H1 (cell line): ENCODE measurements at regions not wholly inside any gene's neighbourhood (a gene's known extent, or its start where the extent isn't known, plus 50 kb on each side); places are given as distances from the start of the nearest gene placed in this dataset.

Experiments
- CTCF ChIA-PET: fragments of 300-600 bp; sonication (Branson Sonifier 250); formaldehyde crosslinking; loops from one replicate; lab custom pipeline; 2021; ENCODE audit not compliant: partially characterized antibody; lab: Charles Lee
- POLR2A ChIA-PET: fragments of 300-600 bp; sonication (Branson Sonifier 250); formaldehyde crosslinking; loops from one replicate; lab custom pipeline; 2021; ENCODE audit warnings: inconsistent platforms; ENCODE audit not compliant: partially characterized antibody; lab: Charles Lee
- DNase-seq, 2 experiments: peaks; one replicate each; pipeline versions ENCODE4 v3.0.0 to v3.0.0-alpha.2; 2010 to 2022; ENCODE audit warnings: low spot score in 2 of 2, low read depth in 1 of 2, mixed read lengths in 1 of 2
- FAIRE-seq: peaks from 2 replicates; lab custom pipeline; 2011; peaks lifted over from hg19 to GRCh38; lab: Jason Lieb, UNC
- H2AFZ ChIP-seq: 2 replicates; pipeline ENCODE4 v1.8.1; 2012; ENCODE audit warnings: low read length, inconsistent platforms
- H2AK5ac ChIP-seq: 2 replicates; pipeline ENCODE4 v1.6.1; 2013; ENCODE audit warnings: low read depth, low read length
- H2BK120ac ChIP-seq: replicated peaks from 2 replicates; pipeline ENCODE3; 2013; ENCODE audit warnings: low read depth, low read length, inconsistent platforms
- H2BK12ac ChIP-seq: 2 replicates; pipeline ENCODE4 v1.6.1; 2013; ENCODE audit warnings: low read depth, low read length
- H2BK15ac ChIP-seq: 2 replicates; pipeline ENCODE4 v1.6.1; 2013; ENCODE audit warnings: low read length
- H2BK20ac ChIP-seq: 2 replicates; pipeline ENCODE4 v1.6.1; 2013; ENCODE audit warnings: low read length
- H2BK5ac ChIP-seq: 2 replicates; pipeline ENCODE4 v1.6.1; 2013; ENCODE audit warnings: low read depth, low read length
- H3K14ac ChIP-seq: 2 replicates; pipeline ENCODE4 v1.6.1; 2013; ENCODE audit warnings: inconsistent platforms; ENCODE audit not compliant: insufficient read length
- H3K18ac ChIP-seq: 2 replicates; pipeline ENCODE4 v1.6.1; 2013; ENCODE audit warnings: low read length; ENCODE audit errors: extremely low read depth
- H3K23ac ChIP-seq: 2 replicates; pipeline ENCODE4 v1.6.1; 2013; ENCODE audit warnings: inconsistent platforms; ENCODE audit not compliant: insufficient read length
- H3K23me2 ChIP-seq: 2 replicates; pipeline ENCODE4 v1.6.1; 2013; ENCODE audit warnings: low read depth, low read length
- H3K27ac ChIP-seq: 2 replicates; pipeline ENCODE4 v1.6.1; 2011; ENCODE audit warnings: low read depth, low read length, inconsistent platforms
- H3K27me3 ChIP-seq, 4 experiments: replicated peaks in 1 of 4; 1 replicate in 1 of 4; 2 replicates in 3 of 4; pipeline versions ENCODE4 v1.6.1 to v1.8.1; 2011 to 2013; ENCODE audit warnings: low read length in 3 of 4, mild to moderate bottlenecking in 3 of 4, inconsistent platforms in 2 of 4, mixed read lengths in 2 of 4, moderate library complexity in 1 of 4; ENCODE audit not compliant: control insufficient read depth in 3 of 4, insufficient read depth in 3 of 4; ENCODE audit errors: extremely low read depth in 1 of 4
- H3K36me3 ChIP-seq, 4 experiments: 2 replicates each; pipeline versions ENCODE4 v1.6.1 to v1.8.1; 2011 to 2013; ENCODE audit warnings: mild to moderate bottlenecking in 4 of 4, low read length in 3 of 4, moderate library complexity in 2 of 4, control low read depth in 1 of 4, inconsistent platforms in 1 of 4; ENCODE audit not compliant: insufficient read depth in 4 of 4, control insufficient read depth in 2 of 4
- H3K4ac ChIP-seq: replicated peaks from 2 replicates; pipeline ENCODE3; 2013; ENCODE audit warnings: low read length, low read depth, mixed read lengths, inconsistent platforms; ENCODE audit not compliant: insufficient read length
- H3K4me1 ChIP-seq, 4 experiments: replicated peaks in 1 of 4; 1 replicate in 1 of 4; 2 replicates in 3 of 4; pipeline versions ENCODE4 v1.6.1 to v1.8.1; 2011 to 2013; ENCODE audit warnings: low read length in 3 of 4, inconsistent platforms in 2 of 4, mixed read lengths in 1 of 4; ENCODE audit not compliant: insufficient read depth in 4 of 4, control insufficient read depth in 3 of 4
- H3K4me2 ChIP-seq, 2 experiments: 2 replicates each; pipeline versions ENCODE4 v1.6.1 to v1.8.1; 2011 to 2013; ENCODE audit warnings: low read depth in 2 of 2, low read length in 2 of 2, control low read depth in 1 of 2, inconsistent platforms in 1 of 2, mild to moderate bottlenecking in 1 of 2; ENCODE audit not compliant: insufficient read depth in 1 of 2
- H3K4me3 ChIP-seq, 4 experiments: fragments of 200-600, 300-600 bp in 1 of 4; sonication (generic), shearing (Covaris generic), sonication (Bioruptor Twin) in 1 of 4; 2 replicates each; pipeline versions ENCODE4 v1.5.1 to v1.8.1; 2011 to 2016; ENCODE audit warnings: low read length in 4 of 4, low read depth in 3 of 4, control low read depth in 2 of 4, inconsistent platforms in 2 of 4, mild to moderate bottlenecking in 2 of 4, mixed read lengths in 1 of 4, moderate library complexity in 1 of 4; ENCODE audit not compliant: insufficient read depth in 2 of 4; ENCODE audit errors: extremely low read depth in 1 of 4
- H3K56ac ChIP-seq: replicated peaks from 2 replicates; pipeline ENCODE3; 2013; ENCODE audit warnings: low read depth, mild to moderate bottlenecking, mixed read lengths, low read length, inconsistent platforms; ENCODE audit not compliant: insufficient read length
- H3K79me1 ChIP-seq: 2 replicates; pipeline ENCODE4 v1.6.1; 2013; ENCODE audit warnings: low read depth, low read length, control low read depth
- H3K79me2 ChIP-seq, 2 experiments: 2 replicates each; pipeline versions ENCODE4 v1.6.1 to v1.8.1; 2012 to 2013; ENCODE audit warnings: low read length in 2 of 2, mild to moderate bottlenecking in 2 of 2, inconsistent platforms in 1 of 2; ENCODE audit not compliant: insufficient read depth in 2 of 2, control insufficient read depth in 1 of 2
- H3K9ac ChIP-seq, 4 experiments: replicated peaks in 1 of 4; 1 replicate in 1 of 4; 2 replicates in 3 of 4; pipeline versions ENCODE4 v1.6.1 to v1.8.1; 2011 to 2013; ENCODE audit warnings: low read depth in 3 of 4, low read length in 3 of 4, control low read depth in 2 of 4, mild to moderate bottlenecking in 2 of 4, moderate library complexity in 2 of 4, inconsistent platforms in 1 of 4; ENCODE audit errors: extremely low read depth in 1 of 4
- H3K9me3 ChIP-seq, 2 experiments: 2 replicates each; pipeline versions ENCODE4 v1.6.1 to v1.8.1; 2012 to 2013; ENCODE audit warnings: mild to moderate bottlenecking in 2 of 2, moderate library complexity in 2 of 2, control low read depth in 1 of 2, inconsistent platforms in 1 of 2, low read depth in 1 of 2, low read length in 1 of 2, mixed read lengths in 1 of 2; ENCODE audit not compliant: insufficient read depth in 2 of 2
- H4K20me1 ChIP-seq, 2 experiments: replicated peaks in 1 of 2; 2 replicates each; pipeline versions ENCODE3 to v1.8.1; 2011 to 2013; ENCODE audit warnings: inconsistent platforms in 2 of 2, low read length in 2 of 2, mild to moderate bottlenecking in 1 of 2; ENCODE audit not compliant: insufficient read depth in 2 of 2, control insufficient read depth in 1 of 2
- H4K5ac ChIP-seq: 2 replicates; pipeline ENCODE4 v1.6.1; 2013; ENCODE audit warnings: low read length, low read depth, mixed read lengths, inconsistent platforms; ENCODE audit not compliant: insufficient read length
- H4K8ac ChIP-seq: 2 replicates; pipeline ENCODE4 v1.8.0; 2013; ENCODE audit warnings: mild to moderate bottlenecking, moderate library complexity, low read length, inconsistent platforms; ENCODE audit not compliant: insufficient read depth; ENCODE audit errors: extremely low read depth
- H4K91ac ChIP-seq: replicated peaks from 2 replicates; pipeline ENCODE3; 2013; ENCODE audit warnings: low read length, mixed read lengths, inconsistent platforms; ENCODE audit not compliant: insufficient read length
- ATF3 ChIP-seq: IDR thresholded peaks from 2 replicates; pipeline ENCODE4 v1.6.1; 2011; ENCODE audit warnings: low read depth, mild to moderate bottlenecking, low read length; ENCODE audit not compliant: insufficient read depth
- EP300 ChIP-seq, 2 experiments: IDR thresholded peaks; 1 replicate in 1 of 2; 2 replicates in 1 of 2; pipeline ENCODE4 v1.6.1; 2011 to 2012; ENCODE audit warnings: low read depth in 2 of 2, low read length in 2 of 2, mild to moderate bottlenecking in 2 of 2, borderline replicate concordance in 1 of 2, inconsistent platforms in 1 of 2, moderate library complexity in 1 of 2
- KDM5A ChIP-seq: fragments of 200-600 bp; IDR thresholded peaks from 2 replicates; pipeline ENCODE4 v1.7.1; 2012; ENCODE audit warnings: mild to moderate bottlenecking, low read length, inconsistent platforms, mixed read lengths
- POU5F1 ChIP-seq: IDR thresholded peaks from 2 replicates; pipeline ENCODE4 v1.6.1; 2011; ENCODE audit warnings: low read depth, mild to moderate bottlenecking, low read length, moderate library complexity
- RBBP5 ChIP-seq: IDR thresholded peaks from 2 replicates; pipeline ENCODE4 v1.7.1; 2012; ENCODE audit warnings: low read depth, mild to moderate bottlenecking, inconsistent platforms, low read length, moderate library complexity, borderline replicate concordance
- RNF2 ChIP-seq: fragments of 200-900, 300-1000 bp; sonication (generic); IDR thresholded peaks from 2 replicates; pipeline ENCODE4 v1.7.1; 2016; ENCODE audit warnings: borderline replicate concordance, low read depth, mild to moderate bottlenecking, antibody characterized with exemption, low read length; ENCODE audit not compliant: poor library complexity, severe bottlenecking; ENCODE audit errors: missing control alignments
- SAP30 ChIP-seq: fragments of 300-600 bp; sonication (generic); IDR thresholded peaks from 2 replicates; pipeline ENCODE4 v1.7.1; 2012; ENCODE audit warnings: low read length, moderate library complexity, mild to moderate bottlenecking, inconsistent platforms; ENCODE audit not compliant: insufficient read depth, insufficient replicate concordance
- SP1 ChIP-seq: IDR thresholded peaks from 2 replicates; pipeline ENCODE4 v1.6.1; 2011; ENCODE audit warnings: low read depth, low read length
- WGBS, 2 experiments: shearing (Covaris generic) in 1 of 2; methylation state at CpG; one replicate each; pipeline versions ENCODE4 v1.1.6 to v1.1.7; 2013 to 2015; ENCODE audit warnings: low lambda C conversion rate in 2 of 2, mixed read lengths in 2 of 2, inconsistent platforms in 1 of 2, low coverage in 1 of 2, missing lambda C conversion rate in 1 of 2; ENCODE audit not compliant: insufficient replicate concordance in 2 of 2, insufficient coverage in 1 of 2, insufficient read length in 1 of 2; ENCODE audit errors: extremely low coverage in 1 of 2, missing lambda C conversion rate in 1 of 2; 5-methylcytosine and 5-hydroxymethylcytosine counted together

GRCh38 chr2:66661253-66662173, 226.6 kb downstream of the MEIS1 start:
- H3K27me3 ChIP-seq, result no peaks in the 10 kb centered on the region
- H3K23ac ChIP-seq, result no peak overlapping the region
- no peak overlapping the region for H2BK120ac ChIP-seq
- TF ChIP-seq RBBP5 (no peak), ATF3 (no peak), POU5F1 (no peak), RNF2 (no peak), EP300 (IDR thresholded peaks at IDR 0.05; ENCODE audit: borderline replicate concordance in 1 of 2, low read depth in 2 of 2, low read length in 2 of 2) (no peak), SAP30 (no peak), KDM5A (no peak), SP1 (no peak)
- no peak overlapping the region for H3K56ac ChIP-seq
- no peaks in the 10 kb centered on the region for H3K79me1 ChIP-seq
- H3K79me2 ChIP-seq, result no peaks in the 10 kb centered on the region
- ChIA-PET CTCF (no interaction called here), POLR2A (no interaction called here)
- H3K36me3 ChIP-seq, result no peaks in the 10 kb centered on the region
- no peak for FAIRE-seq
- H3K4me1 ChIP-seq, result no peaks in the 10 kb centered on the region
- H3K4ac ChIP-seq, result peak overlapping the region; percentile 53
- no peak overlapping the region; the same call in 1 of the 2 replicates for H4K8ac ChIP-seq
- no peak overlapping the region for H2BK12ac ChIP-seq
- H2BK15ac ChIP-seq, result no peak overlapping the region
- H4K91ac ChIP-seq, result no peak overlapping the region
- no peaks in the 10 kb centered on the region for H4K20me1 ChIP-seq
- WGBS, 2 experiments, result 85% methylated on average over 10 of the region's 10 CpGs; no CpG with 5 or more reads in 1 of the 2 experiments
- H3K27ac ChIP-seq, result no peak overlapping the region
- no peak overlapping the region for H4K5ac ChIP-seq
- H3K18ac ChIP-seq, result no peak overlapping the region
- no peak overlapping the region for H3K14ac ChIP-seq
- H2BK5ac ChIP-seq, result no peak overlapping the region
- H3K4me2 ChIP-seq, result no peak overlapping the region
- no peak overlapping the region for H2AFZ ChIP-seq
- H3K9me3 ChIP-seq, result no peaks in the 10 kb centered on the region
- no peak for DNase-seq
- 0 out of 2 replicates have a peak overlapping the region, but pooled peaks have one; percentile 13 for H2BK20ac ChIP-seq
- H2AK5ac ChIP-seq, result no peak overlapping the region; the same call in 1 of the 2 replicates
- no peak overlapping the region for H3K4me3 ChIP-seq
- H3K9ac ChIP-seq, result no peak overlapping the region
- no peaks in the 10 kb centered on the region; the same call in 1 of the 2 replicates for H3K23me2 ChIP-seq
